Mesendoderm (in vitro differentiated cells): ENCODE measurements at regions not wholly inside any gene's neighbourhood (a gene's known extent, or its start where the extent isn't known, plus 50 kb on each side); places are given as distances from the start of the nearest gene placed in this dataset.
A peak's percentile ranks its signal among the peaks of the same experiment; 100 is the strongest.

Source experiments
- DNase-seq: peaks from one replicate; pipeline ENCODE4 v3.0.0; 2013
- H2AK5ac ChIP-seq: 2 replicates; pipeline ENCODE4 v1.6.1; 2013; ENCODE audit warnings: low read length, inconsistent platforms
- H2BK120ac ChIP-seq: 2 replicates; pipeline ENCODE4 v1.6.1; 2013; ENCODE audit warnings: low read depth, mild to moderate bottlenecking, low read length, moderate library complexity, mixed read lengths
- H2BK15ac ChIP-seq: replicated peaks from 2 replicates; pipeline ENCODE4 v1.6.1; 2013; ENCODE audit warnings: low read depth, mild to moderate bottlenecking, moderate library complexity
- H2BK5ac ChIP-seq: 2 replicates; pipeline ENCODE4 v1.6.1; 2013; ENCODE audit warnings: low read length, inconsistent platforms
- H3K18ac ChIP-seq: 2 replicates; pipeline ENCODE4 v1.6.1; 2013; ENCODE audit warnings: mild to moderate bottlenecking, low read length, mixed read lengths
- H3K23ac ChIP-seq: one replicate; pipeline ENCODE4 v1.6.1; 2013; ENCODE audit warnings: low read length
- H3K27ac ChIP-seq: 2 replicates; pipeline ENCODE4 v1.5.1; 2013; ENCODE audit warnings: low read depth, mild to moderate bottlenecking, inconsistent platforms, low read length, moderate library complexity
- H3K27me3 ChIP-seq: 2 replicates; pipeline ENCODE4 v1.6.1; 2013; ENCODE audit warnings: low read length, control low read depth, mild to moderate bottlenecking, inconsistent platforms; ENCODE audit not compliant: insufficient read depth, poor library complexity
- H3K36me3 ChIP-seq: 2 replicates; pipeline ENCODE4 v1.6.1; 2013; ENCODE audit warnings: low read length, inconsistent platforms; ENCODE audit not compliant: control insufficient read depth, insufficient read depth
- H3K4ac ChIP-seq: one replicate; pipeline ENCODE4 v1.6.1; 2013; ENCODE audit warnings: low read depth, mild to moderate bottlenecking, low read length, moderate library complexity
- H3K4me1 ChIP-seq: 2 replicates; pipeline ENCODE4 v1.6.1; 2013; ENCODE audit warnings: low read depth, low read length, inconsistent platforms; ENCODE audit not compliant: control insufficient read depth
- H3K4me2 ChIP-seq: 2 replicates; pipeline ENCODE4 v1.6.1; 2013; ENCODE audit warnings: low read length
- H3K4me3 ChIP-seq: 2 replicates; pipeline ENCODE4 v1.5.1; 2013; ENCODE audit warnings: mild to moderate bottlenecking, low read length
- H3K56ac ChIP-seq: one replicate; pipeline ENCODE4 v1.6.1; 2013; ENCODE audit warnings: low read length
- H3K79me1 ChIP-seq: 2 replicates; pipeline ENCODE4 v1.6.1; 2013; ENCODE audit warnings: low read length, inconsistent platforms
- H3K79me2 ChIP-seq: 2 replicates; pipeline ENCODE4 v1.6.1; 2013; ENCODE audit warnings: mild to moderate bottlenecking, low read length; ENCODE audit not compliant: control insufficient read depth, insufficient read depth
- H3K9ac ChIP-seq: 2 replicates; pipeline ENCODE4 v1.6.1; 2013; ENCODE audit warnings: low read length, inconsistent platforms
- H4K5ac ChIP-seq: one replicate; pipeline ENCODE4 v1.6.1; 2013; ENCODE audit warnings: low read length
- H4K8ac ChIP-seq: one replicate; pipeline ENCODE4 v1.6.1; 2013; ENCODE audit warnings: low read depth, mild to moderate bottlenecking, control low read depth, low read length, moderate library complexity
- WGBS: extraction: QIAGEN DNeasy Blood & Tissue Kit; methylation state at CpG from one replicate; pipeline ENCODE4 v1.1.7; 2013; ENCODE audit warnings: low lambda C conversion rate, missing lambda C conversion rate; ENCODE audit not compliant: insufficient coverage; ENCODE audit errors: extremely low coverage; 5-methylcytosine and 5-hydroxymethylcytosine counted together

DNA sequence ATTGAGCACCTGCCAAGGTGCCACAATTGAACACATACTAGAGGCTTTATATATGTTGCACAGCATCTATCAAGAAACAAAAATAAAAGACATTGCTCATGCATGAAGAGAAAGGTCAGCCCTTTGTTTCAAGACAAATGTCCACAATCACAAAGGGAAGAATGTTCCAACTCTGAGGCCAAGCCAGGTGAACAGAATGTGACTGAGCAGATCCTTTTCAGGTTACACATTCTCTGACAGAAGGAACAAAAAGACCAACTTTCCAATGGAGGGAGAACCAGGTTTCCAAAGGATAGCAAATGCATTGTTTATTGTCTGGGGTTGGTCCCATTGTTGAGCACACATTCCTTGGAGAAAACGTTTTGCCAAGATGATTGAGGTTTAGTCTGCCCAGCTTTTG is 50.2 kb upstream of the FAM174B start:
- WGBS: no CpG with 5 or more reads among the region's 1 CpG
- H3K4me3 ChIP-seq: no peak overlapping the region
- no peaks in the 10 kb centered on the region for H3K79me1 ChIP-seq
- no peaks in the 10 kb centered on the region for H3K4me1 ChIP-seq
- H3K27me3 ChIP-seq: no peaks in the 10 kb centered on the region
- no peaks in the 10 kb centered on the region for H3K79me2 ChIP-seq
- no peak for DNase-seq
- H3K27ac ChIP-seq: no peak overlapping the region
- no peak overlapping the region for H4K5ac ChIP-seq
- H3K36me3 ChIP-seq: no peaks in the 10 kb centered on the region
- H2BK15ac ChIP-seq: no peak overlapping the region
- no peak overlapping the region for H3K4me2 ChIP-seq
- H2BK5ac ChIP-seq: no peak overlapping the region
- no peak overlapping the region for H2BK120ac ChIP-seq
- no peak overlapping the region for H4K8ac ChIP-seq
- no peak overlapping the region for H3K56ac ChIP-seq
- no peak overlapping the region for H3K18ac ChIP-seq
- H2AK5ac ChIP-seq: no peak overlapping the region
- H3K9ac ChIP-seq: no peak overlapping the region
- no peak overlapping the region for H3K4ac ChIP-seq
- no peak overlapping the region for H3K23ac ChIP-seq

DNA sequence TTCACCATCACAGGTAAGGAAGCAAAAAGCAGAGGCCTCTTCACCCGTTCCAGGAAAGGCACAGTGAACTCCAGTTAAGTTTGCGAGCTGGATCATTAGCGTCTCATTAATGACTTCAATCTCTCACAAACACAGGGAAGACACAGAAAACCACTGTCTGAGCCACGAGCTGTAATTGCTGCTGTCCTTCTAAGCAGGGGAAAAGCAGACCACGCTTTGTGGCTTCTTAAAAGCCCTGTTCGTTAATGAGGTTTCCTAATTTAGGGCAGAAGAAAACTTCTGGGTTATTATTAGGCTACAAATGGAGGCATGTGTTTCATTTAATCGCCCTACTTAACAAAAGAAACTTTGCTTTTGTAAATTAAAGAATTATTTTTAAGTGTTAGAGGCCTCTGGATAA is 50.6 kb upstream of the FAM174B start:
- Histone ChIP-seq H3K4me2 (no peak overlapping the region), H3K4me3 (no peak overlapping the region), H3K79me1 (no peaks in the 10 kb centered on the region), H3K36me3 (no peaks in the 10 kb centered on the region), H3K9ac (no peak overlapping the region), H3K4me1 (no peaks in the 10 kb centered on the region), H2BK5ac (peak overlapping the region; percentile 37), H3K79me2 (no peaks in the 10 kb centered on the region), H3K4ac (no peak overlapping the region), H4K8ac (no peak overlapping the region), H4K5ac (no peak overlapping the region), H3K56ac (no peak overlapping the region), H3K27ac (no peak overlapping the region), H3K23ac (no peak overlapping the region), H2BK120ac (no peak overlapping the region), H3K18ac (no peak overlapping the region), H2BK15ac (no peak overlapping the region), H2AK5ac (no peak overlapping the region), H3K27me3 (no peaks in the 10 kb centered on the region)
- WGBS: no CpG with 5 or more reads among the region's 7 CpGs
- DNase-seq: no peak

DNA sequence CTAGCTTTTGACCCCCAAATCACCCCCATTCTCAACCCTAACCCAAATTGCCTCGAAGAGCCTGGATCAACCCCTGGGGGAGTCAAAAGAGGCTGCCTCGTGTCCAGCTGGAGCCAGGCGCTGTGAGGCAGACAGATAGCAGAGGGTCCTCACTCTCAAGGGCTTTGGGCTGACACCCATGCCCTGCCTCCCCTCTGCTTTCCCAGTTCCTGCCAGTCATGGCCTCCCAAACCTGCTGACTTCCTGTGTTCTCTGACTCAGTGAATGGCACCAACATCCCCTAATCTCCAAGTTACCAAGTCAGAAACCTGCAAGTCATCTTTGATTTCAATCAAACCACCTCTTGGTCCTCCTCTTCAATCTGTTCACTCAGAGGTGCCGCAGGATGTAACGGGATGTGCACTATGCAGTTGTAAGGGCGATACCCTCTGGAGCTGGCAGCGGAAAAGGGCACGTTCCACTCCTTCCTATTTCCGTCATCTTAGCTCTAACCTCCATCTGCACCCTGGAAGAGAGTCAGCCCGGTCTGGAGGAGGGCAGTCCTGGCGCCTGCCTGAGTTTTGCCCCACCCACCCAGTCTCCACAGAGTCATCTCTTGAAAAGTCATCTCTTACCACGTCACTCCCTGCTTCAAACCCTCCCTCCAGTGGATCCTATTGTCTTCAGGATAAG is 52.4 kb upstream of the FAM174B start:
- Histone ChIP-seq H2BK15ac (no peak overlapping the region), H3K27me3 (no peaks in the 10 kb centered on the region), H3K36me3 (no peaks in the 10 kb centered on the region), H3K56ac (no peak overlapping the region), H3K4me2 (no peak overlapping the region), H3K18ac (no peak overlapping the region), H3K79me2 (no peaks in the 10 kb centered on the region), H2AK5ac (no peak overlapping the region), H4K5ac (no peak overlapping the region), H3K4me3 (no peak overlapping the region), H2BK5ac (no peak overlapping the region), H4K8ac (no peak overlapping the region), H3K79me1 (no peaks in the 10 kb centered on the region), H3K27ac (no peak overlapping the region), H3K4ac (no peak overlapping the region), H2BK120ac (no peak overlapping the region), H3K23ac (no peak overlapping the region), H3K9ac (no peak overlapping the region), H3K4me1 (no peaks in the 10 kb centered on the region)
- no CpG with 5 or more reads among the region's 12 CpGs for WGBS
- DNase-seq: no peak

DNA sequence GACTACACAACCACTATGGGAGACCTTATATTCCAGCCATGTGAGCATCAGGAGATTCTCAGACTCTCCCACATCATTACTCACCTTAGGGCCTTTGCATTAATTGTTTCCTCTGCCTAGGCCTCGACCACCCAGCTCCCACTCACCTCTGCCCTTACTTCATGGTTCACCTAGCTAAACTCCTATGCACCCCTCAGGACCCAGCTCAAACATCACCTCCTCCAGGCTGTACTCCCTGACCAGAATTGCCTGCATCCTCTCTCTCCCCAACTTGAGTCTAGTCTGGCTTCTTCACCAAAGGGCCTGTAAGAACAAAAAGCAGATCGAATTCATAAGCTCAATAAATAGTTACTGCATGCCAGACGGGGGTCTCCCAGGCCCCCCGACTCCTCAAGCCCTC is 53.1 kb upstream of the FAM174B start:
- Histone ChIP-seq H3K79me2 (no peaks in the 10 kb centered on the region), H2BK120ac (no peak overlapping the region), H3K56ac (no peak overlapping the region), H3K4ac (no peak overlapping the region), H3K36me3 (no peaks in the 10 kb centered on the region), H3K27ac (no peak overlapping the region), H2BK15ac (no peak overlapping the region), H3K9ac (no peak overlapping the region), H4K5ac (no peak overlapping the region), H3K23ac (no peak overlapping the region), H3K18ac (no peak overlapping the region), H4K8ac (no peak overlapping the region), H3K27me3 (no peaks in the 10 kb centered on the region), H3K4me3 (no peak overlapping the region), H3K4me1 (no peaks in the 10 kb centered on the region), H3K4me2 (no peak overlapping the region), H2AK5ac (no peak overlapping the region), H2BK5ac (no peak overlapping the region), H3K79me1 (no peaks in the 10 kb centered on the region)
- WGBS: no CpG with 5 or more reads among the region's 4 CpGs
- no peak for DNase-seq

- H3K79me1 ChIP-seq: no peaks in the 10 kb centered on the region
- H3K4me2 ChIP-seq: no peak overlapping the region
- H3K27me3 ChIP-seq: no peaks in the 10 kb centered on the region
- no peaks in the 10 kb centered on the region for H3K4me1 ChIP-seq
- H3K27ac ChIP-seq: no peak overlapping the region
- H3K79me2 ChIP-seq: no peaks in the 10 kb centered on the region
- H3K4me3 ChIP-seq: no peak overlapping the region
- H3K4ac ChIP-seq: no peak overlapping the region
- no peak overlapping the region for H2BK15ac ChIP-seq
- no peak overlapping the region for H2BK5ac ChIP-seq
- no peak overlapping the region for H2BK120ac ChIP-seq
- H3K36me3 ChIP-seq: no peaks in the 10 kb centered on the region
- no peak overlapping the region for H3K23ac ChIP-seq
- no peak overlapping the region for H3K56ac ChIP-seq
- H3K18ac ChIP-seq: no peak overlapping the region
- no peak overlapping the region for H4K8ac ChIP-seq
- H2AK5ac ChIP-seq: no peak overlapping the region
- H4K5ac ChIP-seq: no peak overlapping the region
- DNase-seq: no peak
- no peak overlapping the region for H3K9ac ChIP-seq
- no CpG with 5 or more reads among the region's 10 CpGs for WGBS
These were observed 53.7 kb upstream of the FAM174B start for GRCh38 chr15:92709110-92709790.

DNA sequence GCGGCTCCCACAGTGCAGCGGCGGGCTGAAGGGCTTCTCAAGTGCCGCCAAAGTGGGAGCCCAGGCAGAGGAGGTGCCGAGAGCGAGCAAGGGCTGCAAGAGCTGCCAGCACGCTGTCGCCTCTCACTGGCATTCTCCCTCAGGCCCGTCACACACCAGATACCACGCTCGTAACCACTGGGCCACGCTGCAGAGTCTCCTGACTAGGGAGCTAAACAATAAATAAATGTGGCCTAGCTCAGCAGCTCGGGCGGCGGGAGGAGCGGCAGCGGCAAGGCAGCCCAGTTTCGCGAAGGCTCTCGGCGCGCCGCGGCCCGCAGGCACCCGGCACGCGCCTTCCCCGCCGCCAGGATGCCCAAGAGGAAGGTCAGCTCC is 55.9 kb upstream of the FAM174B start:
- Histone ChIP-seq H3K4me2 (peak overlapping the region; percentile 2), H3K4me3 (no peak overlapping the region), H3K79me2 (no peaks in the 10 kb centered on the region), H4K5ac (no peak overlapping the region), H2BK15ac (no peak overlapping the region), H2BK5ac (no peak overlapping the region), H3K27ac (no peak overlapping the region), H3K9ac (peak overlapping the region; percentile 28), H3K4ac (no peak overlapping the region), H3K36me3 (no peaks in the 10 kb centered on the region), H3K79me1 (no peaks in the 10 kb centered on the region), H4K8ac (no peak overlapping the region), H3K56ac (peak overlapping the region; percentile 65), H3K18ac (peak overlapping the region; percentile 43), H2BK120ac (no peak overlapping the region), H3K4me1 (no peaks in the 10 kb centered on the region), H3K23ac (no peak overlapping the region), H2AK5ac (no peak overlapping the region), H3K27me3 (no peaks in the 10 kb centered on the region)
- WGBS: no CpG with 5 or more reads among the region's 30 CpGs
- peak; percentile 83 for DNase-seq
